ENCODE measurements at regions not wholly inside any gene's neighbourhood (a gene's known extent, or its start where the extent isn't known, plus 50 kb on each side); places are given as distances from the start of the nearest gene placed in this dataset.

DNA sequence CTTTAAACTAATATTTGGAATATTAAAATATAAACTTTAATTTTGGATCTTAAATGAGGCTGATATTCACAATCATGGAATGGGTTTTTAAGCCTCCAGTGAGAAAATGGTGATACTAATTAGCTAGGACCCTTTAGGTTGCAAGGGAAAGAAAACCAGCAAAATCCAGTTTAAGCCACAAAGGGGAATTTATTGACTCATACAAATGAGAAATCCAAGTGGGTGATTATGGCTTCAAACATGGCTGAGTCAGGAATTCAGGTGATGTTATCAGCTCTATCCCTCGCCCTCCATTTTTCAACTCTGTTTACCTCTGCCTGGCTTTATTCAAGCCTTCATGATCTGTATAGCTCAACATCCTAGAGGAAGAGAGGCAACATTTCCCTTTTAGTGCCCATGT is 75.3 kb upstream of the DLX2 start:
- H3K79me2 ChIP-seq (ENCODE audit: insufficient read depth) = no peaks in the 10 kb centered on the region
- no peak for DNase-seq
- H4K20me1 ChIP-seq (ENCODE audit: insufficient read depth) = no peaks in the 10 kb centered on the region
- peaks cover 18% of the 10 kb centered on the region for H3F3A ChIP-seq (replicated peaks; ENCODE audit: insufficient read depth)
- ChIA-PET CTCF (interaction anchor here (1.0 to 13.7 kb wide), 3 partner anchors 17 to 306 kb away, joined by 3 to 346 read pairs (median 3); no protein-coding TSS in a partner anchor), POLR2A (no interaction called here)
- H3K36me3 ChIP-seq (replicated peaks in 1 of 2; ENCODE audit: control insufficient read depth in 1 of 2, insufficient read depth in 2 of 2, low read length in 1 of 2) = no peaks in the 10 kb centered on the region
- H3K9me2 ChIP-seq = no peaks in the 10 kb centered on the region
- H3K27ac ChIP-seq (ENCODE audit: low read depth in 2 of 2, low read length in 1 of 2) = peak overlapping the region in 1 of 2 experiments; percentile 72; a peak in 2 of 4 replicates
- TF ChIP-seq, protein P1, sequence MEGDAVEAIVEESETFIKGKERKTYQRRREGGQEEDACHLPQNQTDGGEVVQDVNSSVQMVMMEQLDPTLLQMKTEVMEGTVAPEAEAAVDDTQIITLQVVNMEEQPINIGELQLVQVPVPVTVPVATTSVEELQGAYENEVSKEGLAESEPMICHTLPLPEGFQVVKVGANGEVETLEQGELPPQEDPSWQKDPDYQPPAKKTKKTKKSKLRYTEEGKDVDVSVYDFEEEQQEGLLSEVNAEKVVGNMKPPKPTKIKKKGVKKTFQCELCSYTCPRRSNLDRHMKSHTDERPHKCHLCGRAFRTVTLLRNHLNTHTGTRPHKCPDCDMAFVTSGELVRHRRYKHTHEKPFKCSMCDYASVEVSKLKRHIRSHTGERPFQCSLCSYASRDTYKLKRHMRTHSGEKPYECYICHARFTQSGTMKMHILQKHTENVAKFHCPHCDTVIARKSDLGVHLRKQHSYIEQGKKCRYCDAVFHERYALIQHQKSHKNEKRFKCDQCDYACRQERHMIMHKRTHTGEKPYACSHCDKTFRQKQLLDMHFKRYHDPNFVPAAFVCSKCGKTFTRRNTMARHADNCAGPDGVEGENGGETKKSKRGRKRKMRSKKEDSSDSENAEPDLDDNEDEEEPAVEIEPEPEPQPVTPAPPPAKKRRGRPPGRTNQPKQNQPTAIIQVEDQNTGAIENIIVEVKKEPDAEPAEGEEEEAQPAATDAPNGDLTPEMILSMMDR (IDR thresholded peaks at IDR 0.05) = no peak
- TF ChIP-seq, protein P2, sequence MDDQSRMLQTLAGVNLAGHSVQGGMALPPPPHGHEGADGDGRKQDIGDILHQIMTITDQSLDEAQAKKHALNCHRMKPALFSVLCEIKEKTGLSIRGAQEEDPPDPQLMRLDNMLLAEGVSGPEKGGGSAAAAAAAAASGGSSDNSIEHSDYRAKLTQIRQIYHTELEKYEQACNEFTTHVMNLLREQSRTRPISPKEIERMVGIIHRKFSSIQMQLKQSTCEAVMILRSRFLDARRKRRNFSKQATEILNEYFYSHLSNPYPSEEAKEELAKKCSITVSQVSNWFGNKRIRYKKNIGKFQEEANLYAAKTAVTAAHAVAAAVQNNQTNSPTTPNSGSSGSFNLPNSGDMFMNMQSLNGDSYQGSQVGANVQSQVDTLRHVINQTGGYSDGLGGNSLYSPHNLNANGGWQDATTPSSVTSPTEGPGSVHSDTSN (IDR thresholded peaks at IDR 0.05) = peak; percentile 66
- TF ChIP-seq EP300 (IDR thresholded peaks at IDR 0.05; ENCODE audit: borderline replicate concordance in 1 of 2, low read depth in 1 of 2, low read length in 1 of 2) (peak in 1 of 2 experiments; percentile 80; a peak in 2 of 4 replicates), ELF1 (IDR thresholded peaks at IDR 0.05) (no peak), POLR2AphosphoS5 (IDR thresholded peaks at IDR 0.05; ENCODE audit: low read depth, low read length) (peak; percentile 38; the same call in 1 of the 2 replicates), SIN3A (IDR thresholded peaks at IDR 0.05; ENCODE audit: borderline replicate concordance, low read depth, low read length) (no peak), NRF1 (IDR thresholded peaks at IDR 0.05; ENCODE audit: low read depth, low read length) (no peak), JUND (IDR thresholded peaks at IDR 0.05) (peak; percentile 84), RFX5 (IDR thresholded peaks at IDR 0.05; ENCODE audit: low read length) (no peak), FOSL2 (IDR thresholded peaks at IDR 0.05; ENCODE audit: borderline replicate concordance, low read depth) (peak; percentile 91), TEAD4 (IDR thresholded peaks at IDR 0.05; ENCODE audit: borderline replicate concordance, insufficient read depth) (peak; percentile 83), TCF12 (IDR thresholded peaks at IDR 0.05) (peak; percentile 77), TAF1 (IDR thresholded peaks at IDR 0.05; ENCODE audit: borderline replicate concordance, low read depth, low read length) (no peak), SMC3 (IDR thresholded peaks at IDR 0.05; ENCODE audit: low read depth, low read length) (no peak), RAD21 (IDR thresholded peaks at IDR 0.05; ENCODE audit: low read length) (no peak), YY1 (IDR thresholded peaks at IDR 0.05; ENCODE audit: low read depth) (peak; percentile 77; the same call in 1 of the 2 replicates), EZH2phosphoT487 (IDR thresholded peaks at IDR 0.05; ENCODE audit: borderline replicate concordance, low read depth) (no peak), GABPA (IDR thresholded peaks at IDR 0.05; ENCODE audit: low read depth) (no peak), FOXJ3 (CRISPR knock-in tag; IDR thresholded peaks at IDR 0.05) (no peak), NFIC (IDR thresholded peaks at IDR 0.05; ENCODE audit: borderline replicate concordance) (peak; percentile 67; the same call in 1 of the 2 replicates), GATA2 (CRISPR knock-in tag; IDR thresholded peaks at IDR 0.05) (no peak), RXRA (IDR thresholded peaks at IDR 0.05; ENCODE audit: borderline replicate concordance, low read depth) (peak; percentile 56; the same call in 1 of the 2 replicates), MEF2A (IDR thresholded peaks at IDR 0.05; ENCODE audit: borderline replicate concordance, low read depth) (no peak)
- TF ChIP-seq, protein P3, sequence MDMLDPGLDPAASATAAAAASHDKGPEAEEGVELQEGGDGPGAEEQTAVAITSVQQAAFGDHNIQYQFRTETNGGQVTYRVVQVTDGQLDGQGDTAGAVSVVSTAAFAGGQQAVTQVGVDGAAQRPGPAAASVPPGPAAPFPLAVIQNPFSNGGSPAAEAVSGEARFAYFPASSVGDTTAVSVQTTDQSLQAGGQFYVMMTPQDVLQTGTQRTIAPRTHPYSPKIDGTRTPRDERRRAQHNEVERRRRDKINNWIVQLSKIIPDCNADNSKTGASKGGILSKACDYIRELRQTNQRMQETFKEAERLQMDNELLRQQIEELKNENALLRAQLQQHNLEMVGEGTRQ (IDR thresholded peaks at IDR 0.05; ENCODE audit: borderline replicate concordance, low read depth, low read length) = no peak
- TF ChIP-seq, protein P4, sequence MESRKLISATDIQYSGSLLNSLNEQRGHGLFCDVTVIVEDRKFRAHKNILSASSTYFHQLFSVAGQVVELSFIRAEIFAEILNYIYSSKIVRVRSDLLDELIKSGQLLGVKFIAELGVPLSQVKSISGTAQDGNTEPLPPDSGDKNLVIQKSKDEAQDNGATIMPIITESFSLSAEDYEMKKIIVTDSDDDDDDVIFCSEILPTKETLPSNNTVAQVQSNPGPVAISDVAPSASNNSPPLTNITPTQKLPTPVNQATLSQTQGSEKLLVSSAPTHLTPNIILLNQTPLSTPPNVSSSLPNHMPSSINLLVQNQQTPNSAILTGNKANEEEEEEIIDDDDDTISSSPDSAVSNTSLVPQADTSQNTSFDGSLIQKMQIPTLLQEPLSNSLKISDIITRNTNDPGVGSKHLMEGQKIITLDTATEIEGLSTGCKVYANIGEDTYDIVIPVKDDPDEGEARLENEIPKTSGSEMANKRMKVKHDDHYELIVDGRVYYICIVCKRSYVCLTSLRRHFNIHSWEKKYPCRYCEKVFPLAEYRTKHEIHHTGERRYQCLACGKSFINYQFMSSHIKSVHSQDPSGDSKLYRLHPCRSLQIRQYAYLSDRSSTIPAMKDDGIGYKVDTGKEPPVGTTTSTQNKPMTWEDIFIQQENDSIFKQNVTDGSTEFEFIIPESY (IDR thresholded peaks at IDR 0.05; ENCODE audit: borderline replicate concordance, low read depth) = peak; percentile 45; the same call in 1 of the 2 replicates
- TF ChIP-seq, protein P5, sequence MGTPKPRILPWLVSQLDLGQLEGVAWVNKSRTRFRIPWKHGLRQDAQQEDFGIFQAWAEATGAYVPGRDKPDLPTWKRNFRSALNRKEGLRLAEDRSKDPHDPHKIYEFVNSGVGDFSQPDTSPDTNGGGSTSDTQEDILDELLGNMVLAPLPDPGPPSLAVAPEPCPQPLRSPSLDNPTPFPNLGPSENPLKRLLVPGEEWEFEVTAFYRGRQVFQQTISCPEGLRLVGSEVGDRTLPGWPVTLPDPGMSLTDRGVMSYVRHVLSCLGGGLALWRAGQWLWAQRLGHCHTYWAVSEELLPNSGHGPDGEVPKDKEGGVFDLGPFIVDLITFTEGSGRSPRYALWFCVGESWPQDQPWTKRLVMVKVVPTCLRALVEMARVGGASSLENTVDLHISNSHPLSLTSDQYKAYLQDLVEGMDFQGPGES (IDR thresholded peaks at IDR 0.05; ENCODE audit: low read depth, low read length) = no peak
- TF ChIP-seq, protein P6, sequence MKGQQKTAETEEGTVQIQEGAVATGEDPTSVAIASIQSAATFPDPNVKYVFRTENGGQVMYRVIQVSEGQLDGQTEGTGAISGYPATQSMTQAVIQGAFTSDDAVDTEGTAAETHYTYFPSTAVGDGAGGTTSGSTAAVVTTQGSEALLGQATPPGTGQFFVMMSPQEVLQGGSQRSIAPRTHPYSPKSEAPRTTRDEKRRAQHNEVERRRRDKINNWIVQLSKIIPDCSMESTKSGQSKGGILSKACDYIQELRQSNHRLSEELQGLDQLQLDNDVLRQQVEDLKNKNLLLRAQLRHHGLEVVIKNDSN (IDR thresholded peaks at IDR 0.05; ENCODE audit: borderline replicate concordance, low read depth) = no peak
- H3K4me3 ChIP-seq (ENCODE audit: low read depth in 2 of 2, low read length in 1 of 2) = no peak overlapping the region
- no peaks in the 10 kb centered on the region for H3K9me3 ChIP-seq
- WGBS (ENCODE audit: low lambda C conversion rate) = 35% methylated on average over 1 of the region's 1 CpG
- peaks cover 0 to 5% of the 10 kb centered on the region in 2 experiments; a peak in 1 of 4 replicates for H3K4me1 ChIP-seq (ENCODE audit: control insufficient read depth in 1 of 2, insufficient read depth in 2 of 2, low read depth in 1 of 2, low read length in 1 of 2)
- no peak overlapping the region; the same call in 1 of the 2 replicates for H3K9ac ChIP-seq
- peak overlapping the region; percentile 2; the same call in 1 of the 2 replicates for H3K4me2 ChIP-seq
- no peaks in the 10 kb centered on the region for H3K27me3 ChIP-seq (ENCODE audit: insufficient read depth)
- peak overlapping the region; percentile 70; the same call in 1 of the 2 replicates for H2AFZ ChIP-seq (ENCODE audit: low read depth)
